ENCODE measurements at regions not wholly inside any gene's neighbourhood (a gene's known extent, or its start where the extent isn't known, plus 50 kb on each side); places are given as distances from the start of the nearest gene placed in this dataset.

DNA sequence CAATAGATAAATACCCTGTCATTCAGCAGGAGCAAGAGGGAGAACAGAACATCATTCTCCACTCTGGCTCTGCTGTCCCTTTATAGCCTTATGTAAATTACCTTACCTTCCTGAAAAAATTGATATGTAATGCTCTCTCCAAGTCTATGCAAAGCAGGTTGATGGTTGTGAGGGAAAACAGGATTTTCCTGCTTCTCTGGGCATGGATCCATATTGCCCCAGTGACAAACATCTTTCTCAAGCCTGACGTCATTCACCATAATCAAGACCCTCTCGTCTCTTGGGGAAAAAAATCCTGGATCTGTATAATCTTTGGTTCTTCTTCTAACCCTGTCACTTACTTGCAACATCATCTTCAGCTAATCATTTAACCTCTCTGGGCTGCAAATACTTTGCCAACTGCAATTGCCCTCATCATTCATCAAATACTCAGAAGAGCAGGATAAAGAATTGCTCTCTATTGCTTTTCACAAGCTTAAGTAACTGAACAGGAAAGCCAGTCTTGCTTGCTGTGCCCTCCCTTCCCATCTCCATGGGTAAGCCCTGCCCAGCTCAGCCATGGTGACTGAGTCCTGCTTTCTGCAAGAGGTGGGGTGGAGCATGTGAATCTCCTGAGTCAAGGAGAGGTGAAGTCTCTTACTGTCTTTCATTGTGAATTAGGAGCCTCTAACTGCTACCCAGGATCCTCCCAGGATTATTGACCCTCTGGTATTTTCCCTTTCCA is 123.7 kb upstream of the KLF7 start:
- TF ChIP-seq POLR2AphosphoS5 (IDR thresholded peaks at IDR 0.05) (no peak), EP300 (IDR thresholded peaks at IDR 0.05) (no peak)
- TF ChIP-seq, protein P1, sequence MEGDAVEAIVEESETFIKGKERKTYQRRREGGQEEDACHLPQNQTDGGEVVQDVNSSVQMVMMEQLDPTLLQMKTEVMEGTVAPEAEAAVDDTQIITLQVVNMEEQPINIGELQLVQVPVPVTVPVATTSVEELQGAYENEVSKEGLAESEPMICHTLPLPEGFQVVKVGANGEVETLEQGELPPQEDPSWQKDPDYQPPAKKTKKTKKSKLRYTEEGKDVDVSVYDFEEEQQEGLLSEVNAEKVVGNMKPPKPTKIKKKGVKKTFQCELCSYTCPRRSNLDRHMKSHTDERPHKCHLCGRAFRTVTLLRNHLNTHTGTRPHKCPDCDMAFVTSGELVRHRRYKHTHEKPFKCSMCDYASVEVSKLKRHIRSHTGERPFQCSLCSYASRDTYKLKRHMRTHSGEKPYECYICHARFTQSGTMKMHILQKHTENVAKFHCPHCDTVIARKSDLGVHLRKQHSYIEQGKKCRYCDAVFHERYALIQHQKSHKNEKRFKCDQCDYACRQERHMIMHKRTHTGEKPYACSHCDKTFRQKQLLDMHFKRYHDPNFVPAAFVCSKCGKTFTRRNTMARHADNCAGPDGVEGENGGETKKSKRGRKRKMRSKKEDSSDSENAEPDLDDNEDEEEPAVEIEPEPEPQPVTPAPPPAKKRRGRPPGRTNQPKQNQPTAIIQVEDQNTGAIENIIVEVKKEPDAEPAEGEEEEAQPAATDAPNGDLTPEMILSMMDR (IDR thresholded peaks at IDR 0.05): no peak
